Activated T-helper 2 cell treated with anti-CD3 and anti-CD28 coated beads, Interferon-gamma antibody, Interleukin-2, Interleukin-4, amounts not matched to agents 10 μg/mL and 5 μg/mL and 100 μg/mL, durations not matched to agents 14 hours and 24 hours and 36 hours (primary cell): ENCODE measurements at regions not wholly inside any gene's neighbourhood (a gene's known extent, or its start where the extent isn't known, plus 50 kb on each side); places are given as distances from the start of the nearest gene placed in this dataset.

Experiments used
- DNase-seq: peaks from one replicate; pipeline ENCODE4 v3.0.0; 2021; ENCODE audit warnings: low spot score
- H3K27ac Mint-ChIP-seq: one replicate; pipeline ENCODE4 v1.8.0; 2021; ENCODE audit warnings: mixed read lengths
- H3K27me3 Mint-ChIP-seq: one replicate; pipeline ENCODE4 v1.8.0; 2021; ENCODE audit warnings: low read depth, mixed read lengths
- H3K36me3 Mint-ChIP-seq: one replicate; pipeline ENCODE4 v1.8.0; 2021; ENCODE audit warnings: low read depth, mixed read lengths
- H3K4me1 Mint-ChIP-seq: one replicate; pipeline ENCODE4 v1.8.0; 2021; ENCODE audit warnings: low read depth, mixed read lengths
- H3K4me3 Mint-ChIP-seq: one replicate; pipeline ENCODE4 v1.8.0; 2021; ENCODE audit warnings: low read depth, mild to moderate bottlenecking, moderate library complexity, mixed read lengths
- H3K9me3 Mint-ChIP-seq: one replicate; pipeline ENCODE4 v1.8.0; 2021; ENCODE audit warnings: mixed read lengths
- intact Hi-C: fragments of 100-400 bp; cut with micrococcal nuclease; formaldehyde crosslinking; loops from one replicate; pipeline ENCODE4 v1.15.1; 2023

- no peak for DNase-seq
- no peak overlapping the region for H3K4me3 Mint-ChIP-seq
- H3K27me3 Mint-ChIP-seq, result no peaks in the 10 kb centered on the region
- no peak overlapping the region for H3K27ac Mint-ChIP-seq
- H3K4me1 Mint-ChIP-seq, result no peaks in the 10 kb centered on the region
- H3K9me3 Mint-ChIP-seq, result no peaks in the 10 kb centered on the region
- H3K36me3 Mint-ChIP-seq, result no peaks in the 10 kb centered on the region
- intact Hi-C loops, result no loop called here
These were observed 705.4 kb upstream of the RIOK2 start for GRCh38 chr5:97888439-97888838.

- DNase-seq, result no peak
- intact Hi-C loops, result no loop called here
- Mint-ChIP-seq H3K27ac (no peak overlapping the region), H3K4me1 (no peaks in the 10 kb centered on the region), H3K4me3 (no peak overlapping the region), H3K27me3 (no peaks in the 10 kb centered on the region), H3K36me3 (no peaks in the 10 kb centered on the region), H3K9me3 (no peaks in the 10 kb centered on the region)
These were observed 708.9 kb upstream of the RIOK2 start for GRCh38 chr5:97891971-97892370.

- Mint-ChIP-seq H3K36me3 (no peaks in the 10 kb centered on the region), H3K27me3 (no peaks in the 10 kb centered on the region), H3K4me3 (no peak overlapping the region), H3K9me3 (peaks cover 8% of the 10 kb centered on the region), H3K27ac (no peak overlapping the region), H3K4me1 (no peaks in the 10 kb centered on the region)
- intact Hi-C loops, result no loop called here
- DNase-seq, result no peak
These were observed 720.7 kb upstream of the RIOK2 start for GRCh38 chr5:97903742-97904141.

GRCh38 chr5:97906135-97906534 lies 723.1 kb upstream of the RIOK2 start:
- Mint-ChIP-seq H3K4me3 (no peak overlapping the region), H3K36me3 (no peaks in the 10 kb centered on the region), H3K27ac (no peak overlapping the region), H3K4me1 (no peaks in the 10 kb centered on the region), H3K27me3 (no peaks in the 10 kb centered on the region), H3K9me3 (peaks cover 3% of the 10 kb centered on the region)
- DNase-seq, result no peak
- intact Hi-C loops, result no loop called here

- DNase-seq, result no peak
- no peak overlapping the region for H3K4me3 Mint-ChIP-seq
- H3K27me3 Mint-ChIP-seq, result no peaks in the 10 kb centered on the region
- H3K4me1 Mint-ChIP-seq, result no peaks in the 10 kb centered on the region
- no peak overlapping the region for H3K27ac Mint-ChIP-seq
- intact Hi-C loops, result no loop called here
- H3K9me3 Mint-ChIP-seq, result peaks cover 3% of the 10 kb centered on the region
- H3K36me3 Mint-ChIP-seq, result no peaks in the 10 kb centered on the region
These were observed 724.8 kb upstream of the RIOK2 start for GRCh38 chr5:97907646-97908400.

- H3K9me3 Mint-ChIP-seq, result no peaks in the 10 kb centered on the region
- no peaks in the 10 kb centered on the region for H3K36me3 Mint-ChIP-seq
- H3K27me3 Mint-ChIP-seq, result no peaks in the 10 kb centered on the region
These were observed 726.5 kb upstream of the RIOK2 start for GRCh38 chr5:97909541-97909940.

GRCh38 chr5:97914483-97914882 lies 731.4 kb upstream of the RIOK2 start:
- Mint-ChIP-seq H3K27me3 (no peaks in the 10 kb centered on the region), H3K36me3 (no peaks in the 10 kb centered on the region), H3K4me1 (no peaks in the 10 kb centered on the region), H3K27ac (no peak overlapping the region), H3K9me3 (no peaks in the 10 kb centered on the region), H3K4me3 (no peak overlapping the region)
- intact Hi-C loops, result no loop called here
- DNase-seq, result no peak

More at GRCh38 chr5:97909541-97909940, 726.5 kb upstream of the RIOK2 start:
- H3K27ac Mint-ChIP-seq, result no peak overlapping the region
- intact Hi-C loops, result no loop called here
- no peak for DNase-seq
- H3K4me1 Mint-ChIP-seq, result no peaks in the 10 kb centered on the region
- H3K4me3 Mint-ChIP-seq, result no peak overlapping the region

GRCh38 chr5:97915106-97915505 lies 732.1 kb upstream of the RIOK2 start:
- H3K4me1 Mint-ChIP-seq, result no peaks in the 10 kb centered on the region
- H3K27me3 Mint-ChIP-seq, result no peaks in the 10 kb centered on the region
- no peak for DNase-seq
- no peaks in the 10 kb centered on the region for H3K9me3 Mint-ChIP-seq
- intact Hi-C loops, result no loop called here
- H3K36me3 Mint-ChIP-seq, result no peaks in the 10 kb centered on the region
- H3K27ac Mint-ChIP-seq, result no peak overlapping the region
- H3K4me3 Mint-ChIP-seq, result no peak overlapping the region

- no peaks in the 10 kb centered on the region for H3K9me3 Mint-ChIP-seq
- H3K27me3 Mint-ChIP-seq, result no peaks in the 10 kb centered on the region
- DNase-seq, result no peak
- H3K4me3 Mint-ChIP-seq, result no peak overlapping the region
- H3K36me3 Mint-ChIP-seq, result no peaks in the 10 kb centered on the region
- no peaks in the 10 kb centered on the region for H3K4me1 Mint-ChIP-seq
- no peak overlapping the region for H3K27ac Mint-ChIP-seq
- intact Hi-C loops, result no loop called here
These were observed 735.0 kb upstream of the RIOK2 start for GRCh38 chr5:97918057-97918456.

GRCh38 chr5:97918620-97919019 lies 735.6 kb upstream of the RIOK2 start:
- Mint-ChIP-seq H3K27me3 (no peaks in the 10 kb centered on the region), H3K4me1 (no peaks in the 10 kb centered on the region), H3K9me3 (no peaks in the 10 kb centered on the region), H3K4me3 (no peak overlapping the region), H3K36me3 (no peaks in the 10 kb centered on the region), H3K27ac (no peak overlapping the region)
- no peak for DNase-seq
- intact Hi-C loops, result no loop called here

GRCh38 chr5:97919719-97920118 lies 736.7 kb upstream of the RIOK2 start:
- no peaks in the 10 kb centered on the region for H3K27me3 Mint-ChIP-seq
- no peaks in the 10 kb centered on the region for H3K36me3 Mint-ChIP-seq
- H3K4me3 Mint-ChIP-seq, result no peak overlapping the region
- H3K9me3 Mint-ChIP-seq, result no peaks in the 10 kb centered on the region
- H3K27ac Mint-ChIP-seq, result no peak overlapping the region
- no peaks in the 10 kb centered on the region for H3K4me1 Mint-ChIP-seq
- DNase-seq, result no peak
- intact Hi-C loops, result no loop called here

GRCh38 chr5:97922776-97923175 lies 739.7 kb upstream of the RIOK2 start:
- DNase-seq, result no peak

GRCh38 chr5:97923496-97923895 lies 740.4 kb upstream of the RIOK2 start:
- no peak for DNase-seq
- Mint-ChIP-seq H3K4me1 (no peaks in the 10 kb centered on the region), H3K27ac (no peak overlapping the region), H3K4me3 (no peak overlapping the region), H3K9me3 (no peaks in the 10 kb centered on the region), H3K36me3 (no peaks in the 10 kb centered on the region), H3K27me3 (no peaks in the 10 kb centered on the region)
- intact Hi-C loops, result no loop called here

More at GRCh38 chr5:97922776-97923175, 739.7 kb upstream of the RIOK2 start:
- H3K4me1 Mint-ChIP-seq, result no peaks in the 10 kb centered on the region
- no peaks in the 10 kb centered on the region for H3K36me3 Mint-ChIP-seq
- H3K4me3 Mint-ChIP-seq, result no peak overlapping the region
- intact Hi-C loops, result no loop called here
- no peak overlapping the region for H3K27ac Mint-ChIP-seq
- no peaks in the 10 kb centered on the region for H3K9me3 Mint-ChIP-seq
- H3K27me3 Mint-ChIP-seq, result no peaks in the 10 kb centered on the region

GRCh38 chr5:97923997-97924396 lies 741.0 kb upstream of the RIOK2 start:
- no peak overlapping the region for H3K27ac Mint-ChIP-seq
- intact Hi-C loops, result no loop called here

More at GRCh38 chr5:97923997-97924396, 741.0 kb upstream of the RIOK2 start:
- H3K36me3 Mint-ChIP-seq, result no peaks in the 10 kb centered on the region
- H3K27me3 Mint-ChIP-seq, result no peaks in the 10 kb centered on the region
- no peak overlapping the region for H3K4me3 Mint-ChIP-seq
- H3K4me1 Mint-ChIP-seq, result no peaks in the 10 kb centered on the region
- H3K9me3 Mint-ChIP-seq, result no peaks in the 10 kb centered on the region
- DNase-seq, result no peak
